HG02571 (cell line): ENCODE measurements at regions not wholly inside any gene's neighbourhood (a gene's known extent, or its start where the extent isn't known, plus 50 kb on each side); places are given as distances from the start of the nearest gene placed in this dataset.
"Not testable (repeated sequence)": the region's sequence is repeated elsewhere in the genome, so short reads cannot be mapped to it uniquely, and the experiment has no call there.

Experiments
- ATAC-seq: cut with Tn5 transposase; IDR thresholded peaks from one replicate; pipeline ENCODE4 v1.9.1; 2021; ENCODE audit warnings: mild to moderate bottlenecking, moderate library complexity; ENCODE audit not compliant: unreplicated experiment

DNA sequence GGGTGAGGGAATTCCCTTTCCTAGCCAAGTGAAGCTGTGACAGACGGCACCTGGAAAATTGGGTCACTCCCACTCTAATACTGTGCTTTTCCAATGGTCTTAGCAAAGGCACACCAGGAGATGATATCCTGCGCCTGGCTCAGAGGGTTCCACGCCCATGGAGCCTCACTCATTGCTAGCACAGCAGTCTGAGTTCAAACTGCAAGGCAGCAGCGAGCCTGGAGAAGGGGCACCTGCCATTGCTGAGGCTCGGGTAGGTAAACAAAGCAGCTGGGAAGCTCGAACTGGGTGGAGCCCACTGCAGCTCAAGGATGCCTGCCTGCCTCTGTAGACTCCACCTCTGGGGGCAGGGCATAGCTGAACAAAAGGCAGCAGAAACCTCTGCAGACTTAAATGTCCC, 68.9 kb upstream of the LCORL start:
- not testable (repeated sequence) for ATAC-seq

- ATAC-seq = no peak
Observed at GRCh38 chr4:18082236-18082635, 60.7 kb upstream of the LCORL start.

DNA sequence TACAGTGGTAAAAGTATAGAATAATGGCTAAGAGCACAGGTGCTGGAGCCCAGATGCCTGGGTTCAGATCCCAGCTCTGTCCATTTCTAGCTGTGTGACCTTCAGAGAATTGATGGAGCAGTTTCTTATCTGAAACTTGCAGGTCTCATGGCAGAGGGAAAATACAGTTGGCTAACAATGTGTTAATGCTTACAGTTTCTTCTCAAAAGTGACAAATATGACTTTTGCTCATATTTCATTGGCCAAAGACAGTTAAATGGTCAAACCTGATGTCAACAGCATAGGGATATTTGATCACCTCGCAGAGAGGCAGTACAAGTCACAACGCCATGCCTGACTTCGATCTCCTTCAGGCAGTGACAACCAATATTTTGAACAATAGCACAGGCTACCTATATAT, 60.2 kb upstream of the LCORL start:
- ATAC-seq = no peak

DNA sequence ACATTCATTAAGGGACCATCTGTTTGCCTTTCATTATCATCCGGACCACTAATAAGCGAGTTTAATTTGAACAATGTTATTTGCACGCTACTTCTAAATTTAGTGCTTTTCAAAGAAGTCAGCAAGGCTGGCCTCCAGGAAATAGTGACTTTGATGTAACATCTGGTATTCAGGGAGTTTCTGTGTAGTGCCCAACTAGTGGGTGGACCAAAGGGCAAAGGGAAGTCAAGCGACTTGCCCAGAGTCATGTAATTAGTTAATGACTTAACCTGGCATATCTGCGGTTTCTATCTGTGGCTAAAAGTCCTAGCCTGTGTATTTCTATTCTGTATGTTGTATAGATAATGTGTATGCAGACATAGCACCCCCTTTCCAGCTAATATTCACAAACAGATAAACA, 56.3 kb upstream of the LCORL start:
- no peak for ATAC-seq

DNA sequence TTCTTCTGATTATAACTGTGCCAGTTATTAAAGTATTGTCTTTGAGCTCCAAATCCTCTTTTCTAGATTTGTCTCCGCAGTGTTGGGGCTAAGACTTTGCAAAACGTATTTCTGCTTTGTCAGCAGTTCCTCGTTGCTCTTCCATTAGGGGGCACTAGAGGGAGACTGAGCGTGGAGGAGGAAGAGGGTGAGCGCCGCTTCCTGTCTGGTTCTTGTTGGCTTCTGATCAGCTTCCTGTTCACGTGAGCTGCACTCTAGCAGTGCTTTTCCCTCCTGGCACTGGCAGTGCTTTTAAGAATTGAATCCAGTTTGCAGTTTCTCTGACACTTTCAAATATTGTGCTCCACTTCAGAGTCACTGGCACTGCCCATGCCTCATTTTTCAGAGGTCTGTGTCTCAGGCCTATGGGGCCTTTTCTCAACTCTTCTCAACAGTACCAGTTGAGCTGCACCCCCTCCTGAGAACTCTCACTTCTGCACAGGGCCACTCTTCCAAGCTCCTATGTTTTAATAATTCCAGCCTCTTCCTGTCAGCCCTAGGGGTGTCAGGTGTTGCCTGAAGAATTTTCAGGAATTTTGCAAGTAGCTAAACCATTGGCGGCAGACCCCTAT, 54.4 kb upstream of the LCORL start:
- ATAC-seq = peak; percentile 53

- ATAC-seq = no peak
Observed at GRCh38 chr4:18071894-18072293, 50.3 kb upstream of the LCORL start.
